K562 (cell line): ENCODE measurements at regions not wholly inside any gene's neighbourhood (a gene's known extent, or its start where the extent isn't known, plus 50 kb on each side); places are given as distances from the start of the nearest gene placed in this dataset.

ENCODE experiments used
- TF ChIP-seq, protein P1 (sequence below), 2 experiments: fragments of 450-650 bp; formaldehyde crosslinking in 1 of 2; IDR thresholded peaks; 2 replicates each; pipeline versions ENCODE4 v1.4.0 to v1.6.1; 2014 to 2020; ENCODE audit warnings: mild to moderate bottlenecking in 2 of 2, borderline replicate concordance in 1 of 2, low read depth in 1 of 2

DNA sequence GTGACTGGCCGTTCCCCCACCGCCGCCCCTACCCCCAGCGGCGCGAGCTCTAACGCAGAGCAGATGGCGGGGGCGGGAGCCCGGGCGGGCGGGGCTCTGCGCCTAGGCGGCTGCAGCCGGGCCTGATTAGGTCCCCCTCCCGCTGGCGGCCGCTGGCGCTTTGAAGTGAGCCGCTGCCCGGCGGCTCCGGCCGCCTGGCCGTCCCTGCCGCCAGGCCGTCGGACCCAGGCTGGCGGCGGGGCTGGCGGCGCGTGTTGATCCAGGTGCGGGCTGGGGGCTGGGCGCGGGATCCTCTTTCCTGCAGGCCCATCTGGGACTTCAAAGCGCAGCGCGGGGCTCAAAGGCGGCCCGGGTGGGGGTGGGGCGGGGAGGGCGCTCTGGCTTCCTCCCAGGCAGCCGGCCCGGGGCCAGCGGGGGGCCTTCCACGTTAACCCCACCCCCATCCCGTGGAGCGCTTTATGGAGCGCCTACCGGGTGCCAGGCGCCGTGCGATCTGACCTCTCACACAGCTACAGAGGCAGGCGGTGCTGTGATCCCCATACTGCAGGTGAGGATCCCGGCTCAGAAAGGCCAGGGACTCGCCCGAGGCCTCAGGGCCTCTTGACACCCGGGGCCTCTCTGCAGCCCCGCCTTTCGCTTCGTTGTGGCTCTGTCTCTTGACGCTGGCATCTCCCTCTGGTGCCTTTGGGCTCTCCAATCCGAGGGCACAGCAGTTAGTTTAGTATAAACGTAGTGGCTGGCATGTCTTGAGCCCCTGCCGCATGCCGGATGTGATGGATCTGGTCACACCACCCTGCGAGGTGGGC, 80.0 kb upstream of the NKD1 start (continued):
- TF ChIP-seq, protein P1, sequence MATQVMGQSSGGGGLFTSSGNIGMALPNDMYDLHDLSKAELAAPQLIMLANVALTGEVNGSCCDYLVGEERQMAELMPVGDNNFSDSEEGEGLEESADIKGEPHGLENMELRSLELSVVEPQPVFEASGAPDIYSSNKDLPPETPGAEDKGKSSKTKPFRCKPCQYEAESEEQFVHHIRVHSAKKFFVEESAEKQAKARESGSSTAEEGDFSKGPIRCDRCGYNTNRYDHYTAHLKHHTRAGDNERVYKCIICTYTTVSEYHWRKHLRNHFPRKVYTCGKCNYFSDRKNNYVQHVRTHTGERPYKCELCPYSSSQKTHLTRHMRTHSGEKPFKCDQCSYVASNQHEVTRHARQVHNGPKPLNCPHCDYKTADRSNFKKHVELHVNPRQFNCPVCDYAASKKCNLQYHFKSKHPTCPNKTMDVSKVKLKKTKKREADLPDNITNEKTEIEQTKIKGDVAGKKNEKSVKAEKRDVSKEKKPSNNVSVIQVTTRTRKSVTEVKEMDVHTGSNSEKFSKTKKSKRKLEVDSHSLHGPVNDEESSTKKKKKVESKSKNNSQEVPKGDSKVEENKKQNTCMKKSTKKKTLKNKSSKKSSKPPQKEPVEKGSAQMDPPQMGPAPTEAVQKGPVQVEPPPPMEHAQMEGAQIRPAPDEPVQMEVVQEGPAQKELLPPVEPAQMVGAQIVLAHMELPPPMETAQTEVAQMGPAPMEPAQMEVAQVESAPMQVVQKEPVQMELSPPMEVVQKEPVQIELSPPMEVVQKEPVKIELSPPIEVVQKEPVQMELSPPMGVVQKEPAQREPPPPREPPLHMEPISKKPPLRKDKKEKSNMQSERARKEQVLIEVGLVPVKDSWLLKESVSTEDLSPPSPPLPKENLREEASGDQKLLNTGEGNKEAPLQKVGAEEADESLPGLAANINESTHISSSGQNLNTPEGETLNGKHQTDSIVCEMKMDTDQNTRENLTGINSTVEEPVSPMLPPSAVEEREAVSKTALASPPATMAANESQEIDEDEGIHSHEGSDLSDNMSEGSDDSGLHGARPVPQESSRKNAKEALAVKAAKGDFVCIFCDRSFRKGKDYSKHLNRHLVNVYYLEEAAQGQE (IDR thresholded peaks at IDR 0.05; ENCODE audit: borderline replicate concordance) = peak; percentile 57
- TF ChIP-seq, protein P1 (CRISPR knock-in tag; IDR thresholded peaks at IDR 0.05; ENCODE audit: low read depth) = no peak
